DND-41 (cell line): ENCODE measurements at regions not wholly inside any gene's neighbourhood (a gene's known extent, or its start where the extent isn't known, plus 50 kb on each side); places are given as distances from the start of the nearest gene placed in this dataset.

Experiments
- EZH2 ChIP-seq: IDR thresholded peaks from 3 replicates; pipeline ENCODE4 v1.6.1; 2012; ENCODE audit warnings: borderline replicate concordance, low read depth, mild to moderate bottlenecking, moderate library complexity, low read length, inconsistent platforms; ENCODE audit not compliant: severe bottlenecking
- TF ChIP-seq, protein P1 (sequence below): IDR thresholded peaks from 2 replicates; pipeline ENCODE4 v1.5.1; 2012; ENCODE audit warnings: borderline replicate concordance, low read length, moderate library complexity, mild to moderate bottlenecking; ENCODE audit not compliant: poor library complexity, severe bottlenecking; ENCODE audit errors: extremely low read depth

DNA sequence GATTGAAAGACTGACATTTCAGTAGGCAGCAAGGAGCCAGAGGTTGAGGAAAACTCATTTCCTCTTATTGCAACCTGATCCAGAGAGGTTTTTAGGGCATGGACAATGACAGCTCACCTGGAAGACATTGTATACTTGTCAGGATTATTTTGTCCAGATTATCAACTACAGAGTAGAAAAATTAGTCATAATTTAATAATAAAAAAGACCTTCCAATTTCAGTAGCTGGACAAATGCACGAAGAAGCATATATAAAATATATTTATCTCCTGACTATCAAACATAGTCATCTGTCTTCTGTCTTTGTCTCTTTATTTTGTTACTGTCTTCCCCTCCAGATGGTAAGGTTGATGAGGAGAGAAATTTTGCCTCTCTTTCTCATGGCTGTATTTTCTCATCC is 330.6 kb upstream of the RAG2 start:
- TF ChIP-seq, protein P1, sequence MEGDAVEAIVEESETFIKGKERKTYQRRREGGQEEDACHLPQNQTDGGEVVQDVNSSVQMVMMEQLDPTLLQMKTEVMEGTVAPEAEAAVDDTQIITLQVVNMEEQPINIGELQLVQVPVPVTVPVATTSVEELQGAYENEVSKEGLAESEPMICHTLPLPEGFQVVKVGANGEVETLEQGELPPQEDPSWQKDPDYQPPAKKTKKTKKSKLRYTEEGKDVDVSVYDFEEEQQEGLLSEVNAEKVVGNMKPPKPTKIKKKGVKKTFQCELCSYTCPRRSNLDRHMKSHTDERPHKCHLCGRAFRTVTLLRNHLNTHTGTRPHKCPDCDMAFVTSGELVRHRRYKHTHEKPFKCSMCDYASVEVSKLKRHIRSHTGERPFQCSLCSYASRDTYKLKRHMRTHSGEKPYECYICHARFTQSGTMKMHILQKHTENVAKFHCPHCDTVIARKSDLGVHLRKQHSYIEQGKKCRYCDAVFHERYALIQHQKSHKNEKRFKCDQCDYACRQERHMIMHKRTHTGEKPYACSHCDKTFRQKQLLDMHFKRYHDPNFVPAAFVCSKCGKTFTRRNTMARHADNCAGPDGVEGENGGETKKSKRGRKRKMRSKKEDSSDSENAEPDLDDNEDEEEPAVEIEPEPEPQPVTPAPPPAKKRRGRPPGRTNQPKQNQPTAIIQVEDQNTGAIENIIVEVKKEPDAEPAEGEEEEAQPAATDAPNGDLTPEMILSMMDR, result no peak
- TF ChIP-seq EZH2, result no peak
